Calu3 (cell line): ENCODE measurements at regions not wholly inside any gene's neighbourhood (a gene's known extent, or its start where the extent isn't known, plus 50 kb on each side); places are given as distances from the start of the nearest gene placed in this dataset.

ENCODE experiments used
- BruUV-seq: library from RNA; stranded (reverse); fragments of 400-500 nt; replicated peaks from 2 replicates; lab custom pipeline; 2021; lab: Mats Ljungman, UMichigan
- CTCF ChIA-PET: fragments of 300-600 bp; sonication (Branson Sonifier 250); formaldehyde crosslinking; loops from one replicate; lab custom pipeline; 2022; ENCODE audit warnings: antibody characterized with exemption; lab: Charles Lee
- DNase-seq: peaks from one replicate; pipeline ENCODE4 v3.0.0; 2022
- H3K27ac Mint-ChIP-seq: one replicate; pipeline ENCODE4 v1.8.0; 2022; ENCODE audit warnings: mixed read lengths; ENCODE audit not compliant: unreplicated experiment
- H3K27me3 Mint-ChIP-seq: one replicate; pipeline ENCODE4 v1.8.0; 2022; ENCODE audit warnings: mixed read lengths; ENCODE audit not compliant: unreplicated experiment
- H3K36me3 Mint-ChIP-seq: one replicate; pipeline ENCODE4 v1.8.0; 2022; ENCODE audit warnings: mild to moderate bottlenecking, moderate library complexity, mixed read lengths; ENCODE audit not compliant: insufficient read depth, unreplicated experiment
- H3K4me1 Mint-ChIP-seq: one replicate; pipeline ENCODE4 v1.8.0; 2022; ENCODE audit warnings: mild to moderate bottlenecking, low read depth, mixed read lengths; ENCODE audit not compliant: unreplicated experiment
- H3K4me3 Mint-ChIP-seq: one replicate; pipeline ENCODE4 v1.8.0; 2022; ENCODE audit warnings: mild to moderate bottlenecking, low read depth, moderate library complexity, mixed read lengths; ENCODE audit not compliant: unreplicated experiment
- H3K9me3 Mint-ChIP-seq: one replicate; pipeline ENCODE4 v1.8.0; 2022; ENCODE audit warnings: low read depth, mixed read lengths; ENCODE audit not compliant: unreplicated experiment
- CTCF ChIP-seq: fragments of 200-600 bp; IDR thresholded peaks from one replicate; pipeline ENCODE4 v1.8.0; 2022; ENCODE audit warnings: antibody characterized with exemption; ENCODE audit not compliant: unreplicated experiment
- intact Hi-C: fragments of 100-400 bp; cut with micrococcal nuclease; formaldehyde crosslinking; loops from one replicate; pipeline ENCODE4 v1.10.0; 2022; ENCODE audit not compliant: unreplicated experiment

GRCh38 chrX:80170581-80170980 is 156.0 kb downstream of the TBX22 start:
- H3K27ac Mint-ChIP-seq: no peak overlapping the region
- no peaks in the 10 kb centered on the region for H3K27me3 Mint-ChIP-seq
- CTCF ChIA-PET: no interaction called here
- intact Hi-C loops: no loop called here
- H3K4me1 Mint-ChIP-seq: no peaks in the 10 kb centered on the region
- no TSS peak for BruUV-seq
- no peak for DNase-seq
- H3K9me3 Mint-ChIP-seq: peaks cover 9% of the 10 kb centered on the region
- no peaks in the 10 kb centered on the region for H3K36me3 Mint-ChIP-seq
- no peak for TF ChIP-seq CTCF
- no peak overlapping the region for H3K4me3 Mint-ChIP-seq

DNA sequence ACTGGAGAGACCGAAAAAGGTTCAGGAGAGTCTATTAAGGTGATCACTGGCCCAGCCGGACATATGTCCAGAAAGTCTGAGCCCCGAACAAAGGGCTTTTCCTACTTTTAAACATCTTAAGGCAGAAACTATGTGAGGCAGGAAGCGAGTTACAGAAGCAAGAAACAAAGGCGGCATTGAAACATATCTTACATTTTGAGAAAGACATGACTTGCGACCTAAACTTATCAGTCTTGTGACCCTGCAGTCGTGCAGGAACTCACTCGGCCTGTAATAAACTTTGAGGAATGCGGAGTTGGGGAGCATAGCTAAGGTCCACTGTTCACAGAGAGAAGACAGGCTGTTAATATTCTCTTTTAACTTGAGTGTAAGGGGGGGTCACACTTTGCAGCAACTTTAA is 158.7 kb downstream of the TBX22 start:
- CTCF ChIA-PET: no interaction called here

DNA sequence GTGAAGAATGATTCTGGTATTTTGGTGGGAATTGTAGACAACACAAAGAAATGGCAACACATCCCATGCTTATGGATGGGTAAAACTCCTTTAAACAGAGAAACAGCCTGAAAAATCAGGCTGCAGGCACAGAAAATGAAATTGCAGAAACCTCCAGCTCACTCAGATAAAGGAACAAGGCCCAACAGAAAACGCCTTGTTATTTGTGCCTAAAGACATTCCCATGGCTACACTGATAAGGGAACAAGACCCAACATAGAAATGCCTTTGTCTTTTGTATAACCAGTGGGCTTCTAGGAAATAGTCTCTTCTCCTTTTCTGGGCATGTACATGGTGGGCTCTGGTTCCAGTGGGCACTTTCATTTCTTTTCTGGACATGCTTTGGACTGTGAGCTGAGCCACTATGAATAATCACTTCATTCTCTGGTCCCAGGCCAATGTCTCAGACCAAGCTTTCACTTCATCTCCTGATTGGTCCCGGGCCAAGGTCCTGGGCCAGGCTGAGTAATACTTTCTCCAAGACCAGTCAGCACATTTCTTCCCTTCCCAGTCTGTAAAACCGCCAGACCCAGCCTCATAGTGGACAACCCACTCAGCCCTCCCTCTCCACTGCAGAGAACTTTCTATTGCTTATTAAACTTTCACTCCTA is 160.5 kb downstream of the TBX22 start:
- CTCF ChIA-PET: no interaction called here
- H3K9me3 Mint-ChIP-seq: peaks cover 5% of the 10 kb centered on the region

More for the DNA sequence above, 158.7 kb downstream of the TBX22 start:
- intact Hi-C loops: no loop called here
- BruUV-seq: no TSS peak
- H3K4me3 Mint-ChIP-seq: no peak overlapping the region
- no peak for TF ChIP-seq CTCF
- no peaks in the 10 kb centered on the region for H3K36me3 Mint-ChIP-seq
- no peak for DNase-seq
- no peaks in the 10 kb centered on the region for H3K27me3 Mint-ChIP-seq
- peaks cover 5% of the 10 kb centered on the region for H3K9me3 Mint-ChIP-seq
- no peak overlapping the region for H3K27ac Mint-ChIP-seq
- no peaks in the 10 kb centered on the region for H3K4me1 Mint-ChIP-seq

GRCh38 chrX:80181079-80181478 is 166.5 kb downstream of the TBX22 start:
- no peak for DNase-seq
- Mint-ChIP-seq H3K36me3 (no peaks in the 10 kb centered on the region), H3K27ac (no peak overlapping the region), H3K9me3 (peaks cover 6% of the 10 kb centered on the region), H3K27me3 (no peaks in the 10 kb centered on the region), H3K4me1 (no peaks in the 10 kb centered on the region), H3K4me3 (no peak overlapping the region)
- TF ChIP-seq CTCF: no peak
- no TSS peak for BruUV-seq
- CTCF ChIA-PET: no interaction called here
- intact Hi-C loops: no loop called here

More for the DNA sequence above, 160.5 kb downstream of the TBX22 start:
- no peak overlapping the region for H3K27ac Mint-ChIP-seq
- intact Hi-C loops: no loop called here
- H3K4me3 Mint-ChIP-seq: no peak overlapping the region
- no peak for DNase-seq
- no peak for TF ChIP-seq CTCF
- no peaks in the 10 kb centered on the region for H3K36me3 Mint-ChIP-seq
- H3K4me1 Mint-ChIP-seq: no peaks in the 10 kb centered on the region
- no TSS peak for BruUV-seq
- H3K27me3 Mint-ChIP-seq: no peaks in the 10 kb centered on the region
